Mesendoderm (in vitro differentiated cells): ENCODE measurements at regions not wholly inside any gene's neighbourhood (a gene's known extent, or its start where the extent isn't known, plus 50 kb on each side); places are given as distances from the start of the nearest gene placed in this dataset.

Source experiments
- DNase-seq: peaks from one replicate; pipeline ENCODE4 v3.0.0; 2013
- H2AK5ac ChIP-seq: 2 replicates; pipeline ENCODE4 v1.6.1; 2013; ENCODE audit warnings: low read length, inconsistent platforms
- H2BK120ac ChIP-seq: 2 replicates; pipeline ENCODE4 v1.6.1; 2013; ENCODE audit warnings: low read depth, mild to moderate bottlenecking, low read length, moderate library complexity, mixed read lengths
- H2BK15ac ChIP-seq: replicated peaks from 2 replicates; pipeline ENCODE4 v1.6.1; 2013; ENCODE audit warnings: low read depth, mild to moderate bottlenecking, moderate library complexity
- H2BK5ac ChIP-seq: 2 replicates; pipeline ENCODE4 v1.6.1; 2013; ENCODE audit warnings: low read length, inconsistent platforms
- H3K18ac ChIP-seq: 2 replicates; pipeline ENCODE4 v1.6.1; 2013; ENCODE audit warnings: mild to moderate bottlenecking, low read length, mixed read lengths
- H3K23ac ChIP-seq: one replicate; pipeline ENCODE4 v1.6.1; 2013; ENCODE audit warnings: low read length
- H3K27ac ChIP-seq: 2 replicates; pipeline ENCODE4 v1.5.1; 2013; ENCODE audit warnings: low read depth, mild to moderate bottlenecking, inconsistent platforms, low read length, moderate library complexity
- H3K27me3 ChIP-seq: 2 replicates; pipeline ENCODE4 v1.6.1; 2013; ENCODE audit warnings: low read length, control low read depth, mild to moderate bottlenecking, inconsistent platforms; ENCODE audit not compliant: insufficient read depth, poor library complexity
- H3K36me3 ChIP-seq: 2 replicates; pipeline ENCODE4 v1.6.1; 2013; ENCODE audit warnings: low read length, inconsistent platforms; ENCODE audit not compliant: control insufficient read depth, insufficient read depth
- H3K4ac ChIP-seq: one replicate; pipeline ENCODE4 v1.6.1; 2013; ENCODE audit warnings: low read depth, mild to moderate bottlenecking, low read length, moderate library complexity
- H3K4me1 ChIP-seq: 2 replicates; pipeline ENCODE4 v1.6.1; 2013; ENCODE audit warnings: low read depth, low read length, inconsistent platforms; ENCODE audit not compliant: control insufficient read depth
- H3K4me2 ChIP-seq: 2 replicates; pipeline ENCODE4 v1.6.1; 2013; ENCODE audit warnings: low read length
- H3K4me3 ChIP-seq: 2 replicates; pipeline ENCODE4 v1.5.1; 2013; ENCODE audit warnings: mild to moderate bottlenecking, low read length
- H3K56ac ChIP-seq: one replicate; pipeline ENCODE4 v1.6.1; 2013; ENCODE audit warnings: low read length
- H3K79me1 ChIP-seq: 2 replicates; pipeline ENCODE4 v1.6.1; 2013; ENCODE audit warnings: low read length, inconsistent platforms
- H3K79me2 ChIP-seq: 2 replicates; pipeline ENCODE4 v1.6.1; 2013; ENCODE audit warnings: mild to moderate bottlenecking, low read length; ENCODE audit not compliant: control insufficient read depth, insufficient read depth
- H3K9ac ChIP-seq: 2 replicates; pipeline ENCODE4 v1.6.1; 2013; ENCODE audit warnings: low read length, inconsistent platforms
- H4K5ac ChIP-seq: one replicate; pipeline ENCODE4 v1.6.1; 2013; ENCODE audit warnings: low read length
- H4K8ac ChIP-seq: one replicate; pipeline ENCODE4 v1.6.1; 2013; ENCODE audit warnings: low read depth, mild to moderate bottlenecking, control low read depth, low read length, moderate library complexity
- WGBS: extraction: QIAGEN DNeasy Blood & Tissue Kit; methylation state at CpG from one replicate; pipeline ENCODE4 v1.1.7; 2013; ENCODE audit warnings: low lambda C conversion rate, missing lambda C conversion rate; ENCODE audit not compliant: insufficient coverage; ENCODE audit errors: extremely low coverage; 5-methylcytosine and 5-hydroxymethylcytosine counted together

DNA sequence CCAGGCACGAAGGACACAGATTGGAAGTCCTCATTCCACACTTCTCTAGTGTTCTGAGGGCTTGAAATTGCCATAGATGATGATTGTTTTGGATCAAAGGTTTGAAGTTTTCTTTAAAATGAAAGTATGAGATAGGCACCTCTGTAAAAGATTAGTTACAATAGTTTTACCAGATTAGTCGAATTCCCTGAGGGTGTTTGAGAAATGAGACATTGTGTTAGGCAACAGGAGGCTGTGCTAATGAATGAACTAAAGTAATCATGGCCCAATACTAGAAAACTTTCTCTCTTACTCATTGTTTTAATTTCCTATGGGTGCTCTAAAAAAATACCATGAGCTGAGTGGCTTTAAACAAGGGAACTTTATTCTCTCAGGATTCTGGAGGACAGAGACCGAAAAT is 421.7 kb downstream of the RNF144A start:
- Histone ChIP-seq H3K27ac (no peak overlapping the region), H3K56ac (no peak overlapping the region), H2BK15ac (no peak overlapping the region), H3K4ac (no peak overlapping the region), H2AK5ac (no peak overlapping the region), H4K8ac (no peak overlapping the region), H2BK5ac (no peak overlapping the region), H3K23ac (no peak overlapping the region), H3K36me3 (no peaks in the 10 kb centered on the region), H3K79me2 (no peaks in the 10 kb centered on the region), H3K18ac (no peak overlapping the region), H4K5ac (no peak overlapping the region), H2BK120ac (no peak overlapping the region), H3K27me3 (no peaks in the 10 kb centered on the region), H3K9ac (no peak overlapping the region), H3K4me1 (no peaks in the 10 kb centered on the region), H3K4me2 (no peak overlapping the region), H3K79me1 (no peaks in the 10 kb centered on the region), H3K4me3 (no peak overlapping the region)
- DNase-seq, result no peak
- WGBS, result no CpG with 5 or more reads among the region's 3 CpGs

DNA sequence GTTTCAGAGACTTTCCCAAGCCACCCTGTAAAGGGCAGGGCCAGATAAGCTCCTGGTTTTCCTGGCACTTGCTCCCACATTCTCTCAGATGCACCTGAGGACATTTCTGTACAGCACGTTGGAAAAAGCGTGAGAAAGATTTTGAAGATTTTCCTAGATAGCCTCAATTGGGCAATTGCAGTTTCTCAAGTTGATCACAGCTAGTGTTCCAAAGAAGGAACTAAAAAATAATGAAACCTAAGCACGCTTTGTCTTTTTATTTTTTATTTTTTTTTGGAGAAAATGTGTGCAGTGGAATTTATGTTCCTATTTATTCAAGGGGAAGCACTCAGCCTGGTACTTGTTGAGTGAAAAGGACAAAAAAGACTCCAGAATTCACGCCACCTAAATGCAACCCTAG is 429.1 kb downstream of the RNF144A start:
- no peaks in the 10 kb centered on the region for H3K27me3 ChIP-seq
- no peak overlapping the region for H2AK5ac ChIP-seq
- H3K4me1 ChIP-seq, result no peaks in the 10 kb centered on the region
- H4K8ac ChIP-seq, result no peak overlapping the region
- no peak overlapping the region for H3K4ac ChIP-seq
- no peaks in the 10 kb centered on the region for H3K36me3 ChIP-seq
- H4K5ac ChIP-seq, result no peak overlapping the region
- no peaks in the 10 kb centered on the region for H3K79me1 ChIP-seq
- no peak overlapping the region for H3K56ac ChIP-seq
- no peak overlapping the region for H2BK120ac ChIP-seq
- no peak overlapping the region for H3K4me3 ChIP-seq
- WGBS, result no CpG with 5 or more reads among the region's 4 CpGs
- H3K18ac ChIP-seq, result no peak overlapping the region
- H2BK15ac ChIP-seq, result no peak overlapping the region
- no peaks in the 10 kb centered on the region for H3K79me2 ChIP-seq
- H3K23ac ChIP-seq, result no peak overlapping the region
- no peak overlapping the region for H3K4me2 ChIP-seq
- DNase-seq, result no peak
- no peak overlapping the region for H3K27ac ChIP-seq
- no peak overlapping the region for H3K9ac ChIP-seq
- H2BK5ac ChIP-seq, result no peak overlapping the region

DNA sequence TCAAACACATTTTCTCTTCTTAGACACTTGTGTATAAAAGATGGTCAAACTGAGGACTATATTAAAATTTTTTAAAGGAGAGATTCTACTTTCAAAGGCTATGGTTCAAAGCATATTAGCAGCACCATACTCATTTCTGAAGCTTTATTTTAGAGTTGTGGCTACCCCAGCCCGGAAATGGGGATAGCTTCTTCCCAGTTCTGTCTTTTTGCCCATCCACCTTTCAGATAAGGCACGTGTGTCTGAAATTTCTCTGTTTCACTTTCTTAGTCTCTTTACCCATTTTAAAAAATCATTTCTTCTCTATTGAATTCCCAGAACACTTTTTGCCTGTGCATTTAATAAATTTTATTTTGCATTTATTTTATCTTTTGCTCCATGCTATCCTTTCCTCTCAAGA is 431.5 kb downstream of the RNF144A start:
- Histone ChIP-seq H4K5ac (no peak overlapping the region), H3K56ac (no peak overlapping the region), H3K23ac (no peak overlapping the region), H2BK15ac (no peak overlapping the region), H3K27ac (no peak overlapping the region), H2AK5ac (no peak overlapping the region), H2BK120ac (no peak overlapping the region), H3K4me3 (no peak overlapping the region), H3K79me2 (no peaks in the 10 kb centered on the region), H3K4me2 (no peak overlapping the region), H3K4me1 (no peaks in the 10 kb centered on the region), H4K8ac (no peak overlapping the region), H3K4ac (no peak overlapping the region), H3K9ac (no peak overlapping the region), H3K36me3 (no peaks in the 10 kb centered on the region), H3K18ac (no peak overlapping the region), H3K79me1 (no peaks in the 10 kb centered on the region), H3K27me3 (no peaks in the 10 kb centered on the region), H2BK5ac (no peak overlapping the region)
- no peak for DNase-seq
- WGBS, result no CpG with 5 or more reads among the region's 2 CpGs

- Histone ChIP-seq H3K36me3 (no peaks in the 10 kb centered on the region), H3K79me2 (no peaks in the 10 kb centered on the region), H2AK5ac (no peak overlapping the region), H3K18ac (no peak overlapping the region), H3K27me3 (no peaks in the 10 kb centered on the region), H3K27ac (no peak overlapping the region), H3K79me1 (no peaks in the 10 kb centered on the region), H4K8ac (no peak overlapping the region), H3K56ac (no peak overlapping the region), H4K5ac (no peak overlapping the region), H2BK120ac (no peak overlapping the region), H3K4me2 (no peak overlapping the region), H3K4me3 (no peak overlapping the region), H3K9ac (no peak overlapping the region), H2BK5ac (no peak overlapping the region), H3K4ac (no peak overlapping the region), H3K4me1 (no peaks in the 10 kb centered on the region), H3K23ac (no peak overlapping the region), H2BK15ac (no peak overlapping the region)
- WGBS, result no CpG with 5 or more reads among the region's 5 CpGs
- no peak for DNase-seq
These were observed 435.0 kb downstream of the RNF144A start for GRCh38 chr2:7352191-7352590.

DNA sequence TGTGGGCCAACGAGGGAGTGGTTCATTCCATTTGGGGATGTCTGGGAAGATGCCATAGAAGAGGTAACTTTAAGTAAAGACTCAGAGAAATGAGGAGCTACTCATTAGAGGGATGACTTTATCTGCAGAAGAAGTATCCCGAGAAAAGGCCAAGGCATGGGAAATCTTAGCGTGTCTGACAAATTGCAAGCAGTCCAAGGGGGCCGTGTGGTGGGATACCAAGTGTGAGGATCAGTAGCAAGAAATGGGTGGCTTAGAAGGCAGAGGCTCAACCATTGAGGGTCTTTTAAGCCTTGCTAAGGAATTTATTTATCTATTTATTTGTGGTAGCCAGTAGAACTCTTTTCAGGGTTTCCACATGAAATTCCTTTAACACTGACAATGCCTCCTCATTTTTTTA is 436.4 kb downstream of the RNF144A start:
- Histone ChIP-seq H4K8ac (no peak overlapping the region), H2AK5ac (no peak overlapping the region), H3K79me1 (no peaks in the 10 kb centered on the region), H3K4ac (no peak overlapping the region), H2BK15ac (no peak overlapping the region), H3K9ac (no peak overlapping the region), H3K36me3 (no peaks in the 10 kb centered on the region), H3K4me2 (no peak overlapping the region), H3K79me2 (no peaks in the 10 kb centered on the region), H3K27ac (no peak overlapping the region), H2BK5ac (no peak overlapping the region), H2BK120ac (no peak overlapping the region), H3K23ac (no peak overlapping the region), H4K5ac (no peak overlapping the region), H3K18ac (no peak overlapping the region), H3K4me1 (no peaks in the 10 kb centered on the region), H3K56ac (no peak overlapping the region), H3K27me3 (no peaks in the 10 kb centered on the region), H3K4me3 (no peak overlapping the region)
- no CpG with 5 or more reads among the region's 4 CpGs for WGBS
- no peak for DNase-seq

DNA sequence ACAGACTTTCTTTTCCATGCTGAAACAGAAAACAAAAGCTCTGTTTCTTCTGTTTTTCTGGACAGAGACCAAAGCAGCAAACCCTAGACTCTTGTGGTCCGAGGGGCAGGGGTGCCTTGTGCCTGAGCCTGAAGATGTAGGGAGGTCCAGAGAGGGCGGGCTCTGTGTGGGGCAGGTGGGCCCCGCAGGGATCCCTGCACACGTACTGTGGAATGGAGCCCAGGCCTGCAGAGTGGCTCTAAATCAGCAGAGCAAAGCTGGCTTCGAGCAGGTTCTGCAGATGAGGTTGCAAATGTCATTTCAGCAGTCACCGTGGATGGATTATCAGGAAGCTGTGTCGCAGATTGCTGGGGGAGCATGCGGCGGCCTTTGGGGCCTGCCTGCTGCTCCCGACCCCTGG is 438.6 kb downstream of the RNF144A start:
- Histone ChIP-seq H2BK120ac (no peak overlapping the region), H3K9ac (no peak overlapping the region), H3K56ac (no peak overlapping the region), H3K36me3 (no peaks in the 10 kb centered on the region), H3K79me2 (no peaks in the 10 kb centered on the region), H3K18ac (no peak overlapping the region), H3K4me2 (no peak overlapping the region), H2AK5ac (no peak overlapping the region), H3K4ac (no peak overlapping the region), H4K8ac (no peak overlapping the region), H3K4me3 (no peak overlapping the region), H3K27me3 (no peaks in the 10 kb centered on the region), H3K23ac (no peak overlapping the region), H3K79me1 (no peaks in the 10 kb centered on the region), H3K4me1 (no peaks in the 10 kb centered on the region), H2BK15ac (no peak overlapping the region), H4K5ac (no peak overlapping the region), H2BK5ac (no peak overlapping the region), H3K27ac (no peak overlapping the region)
- DNase-seq, result no peak
- no CpG with 5 or more reads among the region's 10 CpGs for WGBS
